ENCODE measurements at regions not wholly inside any gene's neighbourhood (a gene's known extent, or its start where the extent isn't known, plus 50 kb on each side); places are given as distances from the start of the nearest gene placed in this dataset.

DNA sequence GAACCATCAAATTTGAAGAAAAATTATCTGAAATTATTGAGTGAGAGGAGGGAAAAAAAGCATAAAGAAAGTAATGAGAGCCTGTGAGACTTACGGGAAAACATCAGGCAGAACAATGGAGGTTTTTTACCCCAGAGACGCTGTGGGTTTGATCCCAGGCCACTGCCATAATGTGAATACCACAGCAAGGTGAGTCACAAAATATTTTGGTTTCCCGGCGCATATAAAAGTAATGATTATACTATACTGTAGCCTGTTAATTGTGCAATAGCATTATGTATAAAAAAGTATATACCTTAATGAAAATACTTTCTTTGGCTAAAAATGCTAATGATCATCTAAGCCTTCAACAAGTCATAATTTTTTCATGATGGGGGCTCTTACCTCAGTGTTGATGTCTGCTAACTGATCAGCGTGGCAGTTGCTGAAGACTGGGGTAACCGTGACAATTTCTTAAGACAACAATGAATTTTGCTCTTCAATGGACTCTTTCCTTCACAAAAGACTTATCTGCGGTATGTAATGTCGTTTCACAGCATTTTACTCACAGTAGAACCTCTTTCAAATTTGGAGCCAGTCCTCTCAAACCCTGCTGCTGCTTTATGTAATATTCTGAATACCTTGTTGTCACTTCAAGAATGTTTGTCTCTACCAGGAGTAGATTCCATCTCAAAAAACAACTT is 97.0 kb upstream of the FAM20C start:
- Histone ChIP-seq H3K9ac (ENCODE audit: low read length) (no peak overlapping the region), H3K9me2 (ENCODE audit: insufficient read depth) (no peaks in the 10 kb centered on the region), H3K27ac (ENCODE audit: low read depth, low read length) (no peak overlapping the region), H4K20me1 (ENCODE audit: insufficient read depth) (no peaks in the 10 kb centered on the region), H3K9me3 (ENCODE audit: control insufficient read depth in 1 of 2, insufficient read depth in 1 of 2, low read depth in 1 of 2, low read length in 2 of 2) (no peaks in the 10 kb centered on the region), H3K4me2 (ENCODE audit: low read length) (no peak overlapping the region), H3K4me1 (ENCODE audit: control insufficient read depth in 1 of 2, insufficient read depth in 2 of 2, low read length in 2 of 2) (no peaks in the 10 kb centered on the region; a peak in 1 of 4 replicates), H3K27me3 (ENCODE audit: insufficient read depth, low read length) (peaks cover 25% of the 10 kb centered on the region; the same call in 1 of the 2 replicates), H3K36me3 (ENCODE audit: control insufficient read depth in 1 of 2, insufficient read depth in 2 of 2, low read length in 2 of 2) (no peaks in the 10 kb centered on the region), H3K79me2 (ENCODE audit: insufficient read depth, low read length) (no peaks in the 10 kb centered on the region), H3K4me3 (replicated peaks in 1 of 2; ENCODE audit: low read depth in 1 of 2, low read length in 2 of 2) (no peak overlapping the region), H2AFZ (ENCODE audit: low read depth, low read length, poor library complexity, severe bottlenecking) (no peak overlapping the region)
- RAD21 ChIA-PET (ENCODE audit: low non-redundant PET in 1 of 2, low total read pairs in 2 of 2, uncharacterized antibody in 2 of 2, unreplicated experiment in 2 of 2): no interaction called here
- TF ChIP-seq RAD21 (IDR thresholded peaks at IDR 0.05; ENCODE audit: low read depth) (no peak), SP1 (IDR thresholded peaks at IDR 0.05; ENCODE audit: low read depth) (no peak), ZNF274 (IDR thresholded peaks at IDR 0.05; ENCODE audit: low read depth, low read length) (no peak), CTCF (IDR thresholded peaks at IDR 0.05 in 2 of 3, conservative IDR thresholded peaks at IDR 0.05 in 1 of 3; ENCODE audit: borderline replicate concordance in 1 of 3, insufficient read depth in 1 of 3, low read depth in 2 of 3, low read length in 2 of 3) (no peak), ZFX (IDR thresholded peaks at IDR 0.05) (no peak), EZH2phosphoT487 (IDR thresholded peaks at IDR 0.05; ENCODE audit: borderline replicate concordance) (no peak), CBX3 (IDR thresholded peaks at IDR 0.05; ENCODE audit: low read depth) (no peak), YY1 (IDR thresholded peaks at IDR 0.05; ENCODE audit: extremely low read depth, insufficient replicate concordance, low read depth, low read length) (no peak), SRF (IDR thresholded peaks at IDR 0.05; ENCODE audit: low read depth) (no peak), ELF1 (IDR thresholded peaks at IDR 0.05; ENCODE audit: borderline replicate concordance, low read depth) (no peak), EZH2 (IDR thresholded peaks at IDR 0.05) (no peak), POLR2AphosphoS5 (IDR thresholded peaks at IDR 0.05; ENCODE audit: low read depth, low read length) (no peak), JUND (IDR thresholded peaks at IDR 0.05) (no peak), CEBPB (IDR thresholded peaks at IDR 0.05; ENCODE audit: low read depth) (no peak), TCF7L2 (IDR thresholded peaks at IDR 0.05; ENCODE audit: borderline replicate concordance, extremely low read depth, insufficient read depth, insufficient read length) (no peak), SIN3A (IDR thresholded peaks at IDR 0.05; ENCODE audit: low read depth) (no peak)
- TF ChIP-seq, protein P1, sequence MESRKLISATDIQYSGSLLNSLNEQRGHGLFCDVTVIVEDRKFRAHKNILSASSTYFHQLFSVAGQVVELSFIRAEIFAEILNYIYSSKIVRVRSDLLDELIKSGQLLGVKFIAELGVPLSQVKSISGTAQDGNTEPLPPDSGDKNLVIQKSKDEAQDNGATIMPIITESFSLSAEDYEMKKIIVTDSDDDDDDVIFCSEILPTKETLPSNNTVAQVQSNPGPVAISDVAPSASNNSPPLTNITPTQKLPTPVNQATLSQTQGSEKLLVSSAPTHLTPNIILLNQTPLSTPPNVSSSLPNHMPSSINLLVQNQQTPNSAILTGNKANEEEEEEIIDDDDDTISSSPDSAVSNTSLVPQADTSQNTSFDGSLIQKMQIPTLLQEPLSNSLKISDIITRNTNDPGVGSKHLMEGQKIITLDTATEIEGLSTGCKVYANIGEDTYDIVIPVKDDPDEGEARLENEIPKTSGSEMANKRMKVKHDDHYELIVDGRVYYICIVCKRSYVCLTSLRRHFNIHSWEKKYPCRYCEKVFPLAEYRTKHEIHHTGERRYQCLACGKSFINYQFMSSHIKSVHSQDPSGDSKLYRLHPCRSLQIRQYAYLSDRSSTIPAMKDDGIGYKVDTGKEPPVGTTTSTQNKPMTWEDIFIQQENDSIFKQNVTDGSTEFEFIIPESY (IDR thresholded peaks at IDR 0.05; ENCODE audit: extremely low read depth, insufficient replicate concordance, low read length): no peak
- TF ChIP-seq, protein P2, sequence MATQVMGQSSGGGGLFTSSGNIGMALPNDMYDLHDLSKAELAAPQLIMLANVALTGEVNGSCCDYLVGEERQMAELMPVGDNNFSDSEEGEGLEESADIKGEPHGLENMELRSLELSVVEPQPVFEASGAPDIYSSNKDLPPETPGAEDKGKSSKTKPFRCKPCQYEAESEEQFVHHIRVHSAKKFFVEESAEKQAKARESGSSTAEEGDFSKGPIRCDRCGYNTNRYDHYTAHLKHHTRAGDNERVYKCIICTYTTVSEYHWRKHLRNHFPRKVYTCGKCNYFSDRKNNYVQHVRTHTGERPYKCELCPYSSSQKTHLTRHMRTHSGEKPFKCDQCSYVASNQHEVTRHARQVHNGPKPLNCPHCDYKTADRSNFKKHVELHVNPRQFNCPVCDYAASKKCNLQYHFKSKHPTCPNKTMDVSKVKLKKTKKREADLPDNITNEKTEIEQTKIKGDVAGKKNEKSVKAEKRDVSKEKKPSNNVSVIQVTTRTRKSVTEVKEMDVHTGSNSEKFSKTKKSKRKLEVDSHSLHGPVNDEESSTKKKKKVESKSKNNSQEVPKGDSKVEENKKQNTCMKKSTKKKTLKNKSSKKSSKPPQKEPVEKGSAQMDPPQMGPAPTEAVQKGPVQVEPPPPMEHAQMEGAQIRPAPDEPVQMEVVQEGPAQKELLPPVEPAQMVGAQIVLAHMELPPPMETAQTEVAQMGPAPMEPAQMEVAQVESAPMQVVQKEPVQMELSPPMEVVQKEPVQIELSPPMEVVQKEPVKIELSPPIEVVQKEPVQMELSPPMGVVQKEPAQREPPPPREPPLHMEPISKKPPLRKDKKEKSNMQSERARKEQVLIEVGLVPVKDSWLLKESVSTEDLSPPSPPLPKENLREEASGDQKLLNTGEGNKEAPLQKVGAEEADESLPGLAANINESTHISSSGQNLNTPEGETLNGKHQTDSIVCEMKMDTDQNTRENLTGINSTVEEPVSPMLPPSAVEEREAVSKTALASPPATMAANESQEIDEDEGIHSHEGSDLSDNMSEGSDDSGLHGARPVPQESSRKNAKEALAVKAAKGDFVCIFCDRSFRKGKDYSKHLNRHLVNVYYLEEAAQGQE (IDR thresholded peaks at IDR 0.05; ENCODE audit: low read depth): no peak
- POLR2A ChIA-PET: no interaction called here
- ATAC-seq (no peak), DNase-seq (ENCODE audit: low read depth, low spot score) (no peak)
- intact Hi-C loops (cut with micrococcal nuclease): no loop called here
- BruUV-seq (replicated peaks): no TSS peak
- CTCF ChIA-PET: no interaction called here
